ENCODE measurements at regions not wholly inside any gene's neighbourhood (a gene's known extent, or its start where the extent isn't known, plus 50 kb on each side); places are given as distances from the start of the nearest gene placed in this dataset.

- no peak for TF ChIP-seq EZH2phosphoT487 (conservative IDR thresholded peaks at IDR 0.05; ENCODE audit: low read length)
- TF ChIP-seq CTCF (IDR thresholded peaks at IDR 0.05; ENCODE audit: insufficient read depth, low read length, poor library complexity, severe bottlenecking) = no peak
- Histone ChIP-seq H3K27ac (ENCODE audit: low read depth, low read length) (no peak overlapping the region), H3K36me3 (ENCODE audit: low read length) (no peaks in the 10 kb centered on the region), H2AFZ (ENCODE audit: low read depth, low read length, severe bottlenecking) (no peak overlapping the region), H3K4me3 (ENCODE audit: insufficient read depth, low read length, poor library complexity, severe bottlenecking) (no peak overlapping the region), H3K27me3 (ENCODE audit: low read length) (no peaks in the 10 kb centered on the region), H4K20me1 (ENCODE audit: low read depth, low read length) (no peaks in the 10 kb centered on the region), H3F3A (ENCODE audit: insufficient read depth) (no peaks in the 10 kb centered on the region), H3K9ac (ENCODE audit: low read length) (no peak overlapping the region), H3K4me2 (ENCODE audit: low read depth, low read length, poor library complexity, severe bottlenecking) (no peak overlapping the region), H3K79me2 (ENCODE audit: insufficient read depth, low read length) (no peaks in the 10 kb centered on the region), H3K9me3 (ENCODE audit: insufficient read depth, low read length) (peaks cover 7% of the 10 kb centered on the region; the same call in 1 of the 2 replicates), H3K9me2 (replicated peaks; ENCODE audit: insufficient read depth, low read length) (no peaks in the 10 kb centered on the region)
Measured at GRCh38 chr6:14467591-14467990, 350.0 kb downstream of the CD83 start.

GRCh38 chr6:14468647-14469321 is 351.2 kb downstream of the CD83 start:
- TF ChIP-seq EZH2phosphoT487 (conservative IDR thresholded peaks at IDR 0.05; ENCODE audit: low read length) = no peak
- H3K27me3 ChIP-seq (ENCODE audit: low read length) = no peaks in the 10 kb centered on the region
- peaks cover 13% of the 10 kb centered on the region; the same call in 1 of the 2 replicates for H3K9me3 ChIP-seq (ENCODE audit: insufficient read depth, low read length)
- no peaks in the 10 kb centered on the region for H3K79me2 ChIP-seq (ENCODE audit: insufficient read depth, low read length)
- H3K9ac ChIP-seq (ENCODE audit: low read length) = no peak overlapping the region
- H3K27ac ChIP-seq (ENCODE audit: low read depth, low read length) = no peak overlapping the region
- H2AFZ ChIP-seq (ENCODE audit: low read depth, low read length, severe bottlenecking) = no peak overlapping the region
- no peaks in the 10 kb centered on the region for H4K20me1 ChIP-seq (ENCODE audit: low read depth, low read length)
- H3K4me2 ChIP-seq (ENCODE audit: low read depth, low read length, poor library complexity, severe bottlenecking) = no peak overlapping the region
- no peaks in the 10 kb centered on the region for H3K9me2 ChIP-seq (replicated peaks; ENCODE audit: insufficient read depth, low read length)
- no peaks in the 10 kb centered on the region for H3F3A ChIP-seq (ENCODE audit: insufficient read depth)
- no peak overlapping the region for H3K4me3 ChIP-seq (ENCODE audit: insufficient read depth, low read length, poor library complexity, severe bottlenecking)
- H3K36me3 ChIP-seq (ENCODE audit: low read length) = no peaks in the 10 kb centered on the region

- no peak overlapping the region for H3K9ac ChIP-seq (ENCODE audit: low read length)
- H2AFZ ChIP-seq (ENCODE audit: low read depth, low read length, severe bottlenecking) = no peak overlapping the region
- H3K27me3 ChIP-seq (ENCODE audit: low read length) = no peaks in the 10 kb centered on the region
- no peak overlapping the region for H3K4me2 ChIP-seq (ENCODE audit: low read depth, low read length, poor library complexity, severe bottlenecking)
- TF ChIP-seq EZH2phosphoT487 (conservative IDR thresholded peaks at IDR 0.05; ENCODE audit: low read length) (no peak), CTCF (IDR thresholded peaks at IDR 0.05; ENCODE audit: insufficient read depth, low read length, poor library complexity, severe bottlenecking) (no peak)
- no peaks in the 10 kb centered on the region for H4K20me1 ChIP-seq (ENCODE audit: low read depth, low read length)
- H3K4me3 ChIP-seq (ENCODE audit: insufficient read depth, low read length, poor library complexity, severe bottlenecking) = no peak overlapping the region
- H3K36me3 ChIP-seq (ENCODE audit: low read length) = no peaks in the 10 kb centered on the region
- H3F3A ChIP-seq (ENCODE audit: insufficient read depth) = no peaks in the 10 kb centered on the region
- H3K9me2 ChIP-seq (replicated peaks; ENCODE audit: insufficient read depth, low read length) = no peaks in the 10 kb centered on the region
- H3K79me2 ChIP-seq (ENCODE audit: insufficient read depth, low read length) = no peaks in the 10 kb centered on the region
- no peak overlapping the region for H3K27ac ChIP-seq (ENCODE audit: low read depth, low read length)
- peaks cover 13% of the 10 kb centered on the region; the same call in 1 of the 2 replicates for H3K9me3 ChIP-seq (ENCODE audit: insufficient read depth, low read length)
Measured at GRCh38 chr6:14470101-14470500, 352.5 kb downstream of the CD83 start.

- peaks cover 13% of the 10 kb centered on the region; the same call in 1 of the 2 replicates for H3K9me3 ChIP-seq (ENCODE audit: insufficient read depth, low read length)
- no peak overlapping the region for H3K27ac ChIP-seq (ENCODE audit: low read depth, low read length)
- no peaks in the 10 kb centered on the region for H3K27me3 ChIP-seq (ENCODE audit: low read length)
- H3K9me2 ChIP-seq (replicated peaks; ENCODE audit: insufficient read depth, low read length) = no peaks in the 10 kb centered on the region
- H2AFZ ChIP-seq (ENCODE audit: low read depth, low read length, severe bottlenecking) = no peak overlapping the region
- H3K4me3 ChIP-seq (ENCODE audit: insufficient read depth, low read length, poor library complexity, severe bottlenecking) = no peak overlapping the region
- no peaks in the 10 kb centered on the region for H3K36me3 ChIP-seq (ENCODE audit: low read length)
- H3K9ac ChIP-seq (ENCODE audit: low read length) = no peak overlapping the region
- H3K79me2 ChIP-seq (ENCODE audit: insufficient read depth, low read length) = no peaks in the 10 kb centered on the region
- H3K4me2 ChIP-seq (ENCODE audit: low read depth, low read length, poor library complexity, severe bottlenecking) = no peak overlapping the region
- no peaks in the 10 kb centered on the region for H3F3A ChIP-seq (ENCODE audit: insufficient read depth)
- no peaks in the 10 kb centered on the region for H4K20me1 ChIP-seq (ENCODE audit: low read depth, low read length)
- TF ChIP-seq EZH2phosphoT487 (conservative IDR thresholded peaks at IDR 0.05; ENCODE audit: low read length) = no peak
- TF ChIP-seq CTCF (IDR thresholded peaks at IDR 0.05; ENCODE audit: insufficient read depth, low read length, poor library complexity, severe bottlenecking) = no peak
Measured at GRCh38 chr6:14470671-14471070, 353.1 kb downstream of the CD83 start.
